Neural cell (in vitro differentiated cells): ENCODE measurements at regions not wholly inside any gene's neighbourhood (a gene's known extent, or its start where the extent isn't known, plus 50 kb on each side); places are given as distances from the start of the nearest gene placed in this dataset.

Experiments used
- H2AFZ ChIP-seq: fragments of 200-600, 300-800 bp; sonication (generic), shearing (Covaris generic); 2 replicates; pipeline ENCODE4 v1.6.0; 2014; ENCODE audit warnings: low read depth, mild to moderate bottlenecking, antibody characterized with exemption, low read length, moderate library complexity
- H3F3A ChIP-seq: fragments of 200-600 bp; shearing (Covaris generic); 2 replicates; pipeline ENCODE4 v1.6.1; 2016; ENCODE audit warnings: mild to moderate bottlenecking, moderate library complexity, mixed read lengths, antibody characterized with exemption, low read length; ENCODE audit not compliant: insufficient read depth, poor library complexity, severe bottlenecking
- H3K27ac ChIP-seq: fragments of 200-600, 300-800 bp; sonication (generic), shearing (Covaris generic); 2 replicates; pipeline ENCODE4 v1.5.1; 2014; ENCODE audit warnings: mild to moderate bottlenecking, low read length, moderate library complexity
- H3K27me3 ChIP-seq: fragments of 300-800, 200-600 bp; sonication (generic), shearing (Covaris generic); 2 replicates; pipeline ENCODE4 v1.6.0; 2014; ENCODE audit warnings: mild to moderate bottlenecking, low read depth, low read length, moderate library complexity; ENCODE audit not compliant: insufficient read depth
- H3K36me3 ChIP-seq: fragments of 300-800, 200-600 bp; sonication (generic), shearing (Covaris generic); 2 replicates; pipeline ENCODE4 v1.5.1; 2014; ENCODE audit warnings: mild to moderate bottlenecking, antibody characterized with exemption, low read length, moderate library complexity; ENCODE audit not compliant: insufficient read depth
- H3K4me2 ChIP-seq: fragments of 300-800, 200-600 bp; sonication (generic), shearing (Covaris generic); 2 replicates; pipeline ENCODE4 v1.6.0; 2014; ENCODE audit warnings: mild to moderate bottlenecking, low read length
- H3K4me3 ChIP-seq: fragments of 300-800, 200-600 bp; sonication (generic), shearing (Covaris generic); 2 replicates; pipeline ENCODE4 v1.5.1; 2014; ENCODE audit warnings: mild to moderate bottlenecking, low read length, moderate library complexity
- H3K79me2 ChIP-seq: fragments of 200-600 bp; shearing (Covaris generic); replicated peaks from 2 replicates; pipeline ENCODE4 v1.6.0; 2014; ENCODE audit warnings: mild to moderate bottlenecking, low read length, moderate library complexity; ENCODE audit not compliant: insufficient read depth
- H3K9ac ChIP-seq: fragments of 300-800, 200-600 bp; sonication (generic), shearing (Covaris generic); 2 replicates; pipeline ENCODE4 v1.6.1; 2016; ENCODE audit warnings: mild to moderate bottlenecking, low read length, mixed read lengths
- H3K9me2 ChIP-seq: fragments of 200-600 bp; shearing (Covaris generic); 2 replicates; pipeline ENCODE4 v1.6.1; 2016; ENCODE audit warnings: mild to moderate bottlenecking, low read length, mixed read lengths; ENCODE audit not compliant: insufficient read depth
- H3K9me3 ChIP-seq: fragments of 200-600, 300-800 bp; sonication (generic), shearing (Covaris generic); 2 replicates; pipeline ENCODE4 v1.6.1; 2016; ENCODE audit warnings: mild to moderate bottlenecking, mixed run types, low read length, moderate library complexity, mixed read lengths
- H4K20me1 ChIP-seq: fragments of 200-600 bp; shearing (Covaris generic); 2 replicates; pipeline ENCODE4 v1.6.1; 2016; ENCODE audit warnings: mild to moderate bottlenecking, mixed run types; ENCODE audit not compliant: insufficient read depth
- EP300 ChIP-seq: fragments of 450-650 bp; conservative IDR thresholded peaks from 2 replicates; pipeline ENCODE4 v1.6.1; 2014; ENCODE audit warnings: antibody characterized with exemption, mild to moderate bottlenecking, moderate library complexity; ENCODE audit not compliant: poor library complexity, severe bottlenecking
- EZH2 ChIP-seq: fragments of 200-600, 300-800 bp; shearing (Covaris generic), sonication (generic); IDR thresholded peaks from 2 replicates; pipeline ENCODE4 v1.6.1; 2014; ENCODE audit warnings: antibody characterized with exemption, low read length, borderline replicate concordance, mild to moderate bottlenecking; ENCODE audit not compliant: insufficient read depth, poor library complexity, severe bottlenecking
- MXI1 ChIP-seq: fragments of 450-650 bp; conservative IDR thresholded peaks from 2 replicates; pipeline ENCODE4 v1.6.1; 2014; ENCODE audit warnings: antibody characterized with exemption, mild to moderate bottlenecking; ENCODE audit not compliant: poor library complexity, severe bottlenecking
- POLR2AphosphoS5 ChIP-seq: IDR thresholded peaks from 2 replicates; pipeline ENCODE4 v1.6.1; 2012
- RAD21 ChIP-seq: fragments of 450-650 bp; conservative IDR thresholded peaks from 2 replicates; pipeline ENCODE4 v1.6.1; 2014; ENCODE audit warnings: antibody characterized with exemption, mild to moderate bottlenecking, moderate library complexity
- SMC3 ChIP-seq: fragments of 450-650 bp; conservative IDR thresholded peaks from 2 replicates; pipeline ENCODE4 v1.6.1; 2014; ENCODE audit warnings: antibody characterized with exemption, mild to moderate bottlenecking, moderate library complexity; ENCODE audit not compliant: poor library complexity
- TAF1 ChIP-seq: IDR thresholded peaks from 2 replicates; pipeline ENCODE4 v1.6.1; 2012; ENCODE audit warnings: low read depth
- TF ChIP-seq, protein P1 (sequence below): fragments of 450-650 bp; IDR thresholded peaks from 2 replicates; pipeline ENCODE4 v1.5.1; 2014; ENCODE audit warnings: antibody characterized with exemption, mild to moderate bottlenecking, moderate library complexity; ENCODE audit not compliant: poor library complexity, severe bottlenecking
- TF ChIP-seq, protein P2 (sequence below): IDR thresholded peaks from 2 replicates; pipeline ENCODE4 v1.6.1; 2012; ENCODE audit warnings: borderline replicate concordance

DNA sequence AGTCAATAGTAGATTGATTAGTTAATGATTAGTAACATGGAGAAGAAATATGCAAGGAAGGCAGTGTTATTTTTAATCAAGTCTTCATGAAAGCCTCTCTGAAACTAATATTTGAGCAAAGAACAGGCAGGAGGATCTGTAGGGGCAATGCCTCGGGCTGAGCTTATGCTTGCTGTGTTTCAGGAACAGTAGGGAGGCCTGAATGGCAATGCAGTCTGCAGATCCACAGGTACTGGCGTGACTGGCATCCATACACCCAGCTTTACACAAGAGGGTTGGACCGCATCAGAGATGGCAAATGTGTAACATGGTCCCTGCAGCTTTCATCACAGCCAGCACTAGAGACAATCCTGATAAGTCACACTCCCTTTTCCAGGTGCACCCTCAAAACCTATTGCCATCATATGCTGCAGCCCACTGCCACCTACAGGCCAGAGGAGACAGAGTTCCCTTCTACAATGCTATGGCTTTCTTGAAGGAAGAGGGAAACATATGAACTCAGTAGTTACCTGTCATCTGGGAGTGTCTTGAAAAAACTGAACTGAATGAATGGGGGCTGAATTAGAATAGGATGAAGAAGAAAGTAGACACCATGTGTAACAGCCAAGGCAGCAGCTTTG, 582.4 kb upstream of the RAB6C start:
- TF ChIP-seq, protein P1, sequence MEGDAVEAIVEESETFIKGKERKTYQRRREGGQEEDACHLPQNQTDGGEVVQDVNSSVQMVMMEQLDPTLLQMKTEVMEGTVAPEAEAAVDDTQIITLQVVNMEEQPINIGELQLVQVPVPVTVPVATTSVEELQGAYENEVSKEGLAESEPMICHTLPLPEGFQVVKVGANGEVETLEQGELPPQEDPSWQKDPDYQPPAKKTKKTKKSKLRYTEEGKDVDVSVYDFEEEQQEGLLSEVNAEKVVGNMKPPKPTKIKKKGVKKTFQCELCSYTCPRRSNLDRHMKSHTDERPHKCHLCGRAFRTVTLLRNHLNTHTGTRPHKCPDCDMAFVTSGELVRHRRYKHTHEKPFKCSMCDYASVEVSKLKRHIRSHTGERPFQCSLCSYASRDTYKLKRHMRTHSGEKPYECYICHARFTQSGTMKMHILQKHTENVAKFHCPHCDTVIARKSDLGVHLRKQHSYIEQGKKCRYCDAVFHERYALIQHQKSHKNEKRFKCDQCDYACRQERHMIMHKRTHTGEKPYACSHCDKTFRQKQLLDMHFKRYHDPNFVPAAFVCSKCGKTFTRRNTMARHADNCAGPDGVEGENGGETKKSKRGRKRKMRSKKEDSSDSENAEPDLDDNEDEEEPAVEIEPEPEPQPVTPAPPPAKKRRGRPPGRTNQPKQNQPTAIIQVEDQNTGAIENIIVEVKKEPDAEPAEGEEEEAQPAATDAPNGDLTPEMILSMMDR: peak; percentile 91
- TF ChIP-seq EZH2: no peak
- peak; percentile 94 for TF ChIP-seq RAD21
- no peak for TF ChIP-seq EP300
- TF ChIP-seq SMC3: peak; percentile 88
- no peak for TF ChIP-seq MXI1
- TF ChIP-seq, protein P2, sequence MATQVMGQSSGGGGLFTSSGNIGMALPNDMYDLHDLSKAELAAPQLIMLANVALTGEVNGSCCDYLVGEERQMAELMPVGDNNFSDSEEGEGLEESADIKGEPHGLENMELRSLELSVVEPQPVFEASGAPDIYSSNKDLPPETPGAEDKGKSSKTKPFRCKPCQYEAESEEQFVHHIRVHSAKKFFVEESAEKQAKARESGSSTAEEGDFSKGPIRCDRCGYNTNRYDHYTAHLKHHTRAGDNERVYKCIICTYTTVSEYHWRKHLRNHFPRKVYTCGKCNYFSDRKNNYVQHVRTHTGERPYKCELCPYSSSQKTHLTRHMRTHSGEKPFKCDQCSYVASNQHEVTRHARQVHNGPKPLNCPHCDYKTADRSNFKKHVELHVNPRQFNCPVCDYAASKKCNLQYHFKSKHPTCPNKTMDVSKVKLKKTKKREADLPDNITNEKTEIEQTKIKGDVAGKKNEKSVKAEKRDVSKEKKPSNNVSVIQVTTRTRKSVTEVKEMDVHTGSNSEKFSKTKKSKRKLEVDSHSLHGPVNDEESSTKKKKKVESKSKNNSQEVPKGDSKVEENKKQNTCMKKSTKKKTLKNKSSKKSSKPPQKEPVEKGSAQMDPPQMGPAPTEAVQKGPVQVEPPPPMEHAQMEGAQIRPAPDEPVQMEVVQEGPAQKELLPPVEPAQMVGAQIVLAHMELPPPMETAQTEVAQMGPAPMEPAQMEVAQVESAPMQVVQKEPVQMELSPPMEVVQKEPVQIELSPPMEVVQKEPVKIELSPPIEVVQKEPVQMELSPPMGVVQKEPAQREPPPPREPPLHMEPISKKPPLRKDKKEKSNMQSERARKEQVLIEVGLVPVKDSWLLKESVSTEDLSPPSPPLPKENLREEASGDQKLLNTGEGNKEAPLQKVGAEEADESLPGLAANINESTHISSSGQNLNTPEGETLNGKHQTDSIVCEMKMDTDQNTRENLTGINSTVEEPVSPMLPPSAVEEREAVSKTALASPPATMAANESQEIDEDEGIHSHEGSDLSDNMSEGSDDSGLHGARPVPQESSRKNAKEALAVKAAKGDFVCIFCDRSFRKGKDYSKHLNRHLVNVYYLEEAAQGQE: no peak
- TF ChIP-seq TAF1: no peak
- TF ChIP-seq POLR2AphosphoS5: no peak
- Histone ChIP-seq H3K9ac (no peak overlapping the region), H3K27ac (no peak overlapping the region), H3K79me2 (no peaks in the 10 kb centered on the region), H3K9me2 (no peaks in the 10 kb centered on the region), H3K27me3 (no peaks in the 10 kb centered on the region), H3K4me2 (no peak overlapping the region), H3K36me3 (no peaks in the 10 kb centered on the region), H3F3A (no peaks in the 10 kb centered on the region), H3K4me3 (no peak overlapping the region), H4K20me1 (no peaks in the 10 kb centered on the region), H2AFZ (no peak overlapping the region), H3K9me3 (no peaks in the 10 kb centered on the region)

DNA sequence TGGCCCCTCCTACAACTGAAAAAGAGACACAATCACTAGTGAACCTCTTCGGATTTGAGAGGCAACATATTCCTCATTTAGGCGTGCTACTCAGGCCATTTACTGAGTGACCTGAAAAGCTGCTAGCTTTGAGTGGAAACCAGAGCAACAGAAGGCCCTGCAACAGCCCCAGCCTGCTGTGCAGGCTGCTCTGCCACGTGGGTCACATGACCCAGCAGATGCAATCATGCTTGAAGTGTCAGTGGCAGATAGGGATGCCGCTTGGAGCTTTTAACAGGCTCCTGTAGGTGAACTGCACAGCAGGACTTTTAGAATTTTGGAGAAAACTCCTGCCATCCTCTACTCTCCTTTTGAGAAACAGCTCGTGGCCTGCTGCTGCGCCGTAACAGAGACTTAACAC, 578.6 kb upstream of the RAB6C start:
- Histone ChIP-seq H3K27ac (no peak overlapping the region), H2AFZ (no peak overlapping the region), H3K27me3 (no peaks in the 10 kb centered on the region), H3K79me2 (no peaks in the 10 kb centered on the region), H3K4me3 (no peak overlapping the region), H4K20me1 (no peaks in the 10 kb centered on the region), H3K36me3 (no peaks in the 10 kb centered on the region), H3K4me2 (no peak overlapping the region), H3K9ac (no peak overlapping the region), H3K9me2 (no peaks in the 10 kb centered on the region), H3K9me3 (no peaks in the 10 kb centered on the region), H3F3A (no peaks in the 10 kb centered on the region)
- TF ChIP-seq EZH2 (no peak), RAD21 (peak; percentile 11), MXI1 (no peak), SMC3 (peak; percentile 34)
- TF ChIP-seq, protein P1: no peak
